ENCODE measurements at regions not wholly inside any gene's neighbourhood (a gene's known extent, or its start where the extent isn't known, plus 50 kb on each side); places are given as distances from the start of the nearest gene placed in this dataset.

GRCh38 chr10:78528749-78529204, 495.1 kb downstream of the RPS24 start:
- no peak for DNase-seq

DNA sequence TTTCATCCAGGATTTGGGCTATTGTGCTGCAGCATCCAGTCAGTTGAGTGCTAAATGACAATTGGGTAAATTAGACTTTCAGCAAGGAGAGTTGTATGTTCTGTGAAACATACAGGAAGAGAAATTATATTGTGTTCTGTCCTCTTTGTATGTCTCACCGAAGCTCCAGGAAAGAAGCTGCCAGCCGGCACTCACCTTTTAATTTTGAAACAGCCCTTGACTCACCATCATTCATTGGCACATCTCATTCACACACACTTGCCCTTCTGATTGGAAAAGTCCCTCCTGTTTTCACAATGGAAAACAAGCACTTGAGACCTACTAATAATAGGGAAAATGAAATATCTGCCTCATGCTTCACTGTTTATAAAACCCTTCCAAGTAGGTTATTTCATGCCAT, 495.6 kb downstream of the RPS24 start:
- DNase-seq, result no peak

DNA sequence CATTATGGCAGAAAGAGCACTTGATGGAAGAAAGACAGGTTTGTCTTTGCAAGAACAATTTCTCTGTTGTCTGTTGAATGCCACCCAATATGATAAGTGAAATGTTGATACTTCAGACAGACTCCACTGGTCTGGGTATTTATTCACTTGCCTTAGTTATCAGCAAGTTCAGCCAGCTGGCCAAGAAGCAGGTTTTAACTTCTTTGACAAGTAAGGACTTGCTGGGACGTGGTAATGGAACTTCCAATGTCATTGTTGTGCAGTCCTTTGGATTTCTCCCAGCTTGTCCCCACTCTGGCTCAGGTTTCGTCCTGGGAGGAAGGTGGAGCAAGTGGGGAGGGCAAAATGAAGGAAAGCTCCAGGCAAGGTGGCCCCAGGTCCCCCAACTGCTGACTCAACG, 497.4 kb downstream of the RPS24 start:
- no peak for DNase-seq

- no peak for DNase-seq
Measured at GRCh38 chr10:78532480-78533042, 498.9 kb downstream of the RPS24 start.

GRCh38 chr10:78533098-78533497, 499.4 kb downstream of the RPS24 start:
- DNase-seq, result no peak

DNA sequence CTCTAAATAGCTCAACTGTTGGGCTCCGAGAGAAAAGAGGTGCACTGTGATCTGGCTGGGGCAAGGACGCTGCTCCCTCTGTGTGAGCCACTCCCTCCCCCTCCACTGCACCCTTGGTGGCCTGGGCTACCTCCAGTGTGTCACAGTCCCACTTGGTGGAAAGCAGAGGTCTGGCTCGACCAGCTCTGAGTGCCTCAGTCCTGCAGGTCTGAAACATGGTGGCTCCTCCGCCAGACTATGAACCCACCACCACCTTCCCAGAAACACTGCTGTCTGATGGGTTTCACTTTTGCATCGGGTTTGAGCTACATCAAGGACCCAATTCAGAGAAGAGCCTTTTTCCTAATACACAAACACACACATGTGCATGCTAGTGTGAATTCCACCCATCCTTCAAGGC, 500.1 kb downstream of the RPS24 start:
- no peak for DNase-seq

DNA sequence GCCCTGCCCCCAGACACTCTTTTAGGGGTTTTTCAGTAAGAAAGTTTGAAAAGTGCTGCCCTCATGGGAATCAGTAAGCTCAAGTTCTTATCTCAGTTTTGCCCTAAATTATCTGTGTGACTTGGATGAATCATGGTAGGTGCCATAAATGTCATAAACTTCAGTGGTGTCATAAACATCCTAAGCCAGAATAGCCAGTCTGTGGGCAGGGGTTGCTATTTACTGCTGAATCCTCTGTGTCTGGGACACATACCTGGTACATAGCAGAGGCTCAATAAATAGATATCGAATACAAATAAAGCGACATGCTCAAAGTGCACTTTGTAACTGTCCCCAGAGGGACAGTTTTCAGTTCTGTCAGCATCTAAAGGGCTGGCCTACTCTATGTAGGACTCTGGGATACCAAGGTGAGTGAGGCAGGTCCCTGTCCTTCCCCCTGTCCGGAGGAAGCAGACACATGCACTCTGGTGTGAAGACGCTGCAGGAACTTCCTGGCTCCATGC, 502.1 kb downstream of the RPS24 start:
- DNase-seq, result no peak

DNA sequence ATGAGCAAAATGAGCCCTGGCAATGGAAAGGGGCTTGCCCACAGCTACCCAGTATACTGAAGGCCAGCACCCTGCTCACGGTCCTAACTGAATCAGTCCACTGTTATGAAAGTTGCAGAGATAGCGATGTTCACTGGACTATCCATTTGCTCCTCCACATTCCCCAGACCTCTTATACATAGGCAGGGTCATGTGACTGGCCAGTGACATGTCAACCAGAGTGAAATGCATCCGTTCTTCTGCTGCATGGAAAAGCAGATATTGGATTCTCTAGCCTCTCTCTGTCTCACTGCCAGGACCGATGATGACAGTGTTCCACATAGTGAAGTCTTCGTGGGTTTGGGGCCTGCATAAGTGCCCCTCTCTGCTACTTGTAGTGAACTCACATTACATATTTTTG, 503.4 kb downstream of the RPS24 start:
- DNase-seq, result no peak

DNA sequence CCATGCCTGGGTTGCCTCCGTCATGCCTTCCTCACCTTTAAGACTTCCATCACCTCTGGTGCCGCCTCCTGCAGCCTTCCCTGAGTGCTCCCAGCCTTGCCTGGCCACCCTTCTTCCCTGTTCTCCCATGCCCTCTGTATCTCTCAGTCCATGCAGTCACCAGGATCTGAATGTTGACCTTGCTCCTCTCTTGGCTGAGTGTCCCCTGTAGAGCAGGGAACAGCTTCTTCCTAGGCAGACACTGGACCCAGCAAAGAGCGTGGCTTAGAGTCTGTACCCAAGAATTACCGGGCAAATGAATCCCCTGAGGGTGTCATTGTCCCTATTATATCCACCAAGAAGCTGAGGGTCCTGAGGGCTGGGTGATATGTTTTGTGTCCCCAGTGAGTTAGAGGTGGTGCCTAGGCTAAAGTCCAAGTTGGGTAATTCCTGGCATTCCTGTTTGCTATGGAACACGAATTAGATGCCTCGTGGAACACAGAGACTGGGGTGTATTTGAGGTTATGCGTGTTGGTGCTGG, 505.6 kb downstream of the RPS24 start:
- no peak for DNase-seq

- no peak for DNase-seq
Measured at GRCh38 chr10:78540355-78541076, 506.9 kb downstream of the RPS24 start.

DNA sequence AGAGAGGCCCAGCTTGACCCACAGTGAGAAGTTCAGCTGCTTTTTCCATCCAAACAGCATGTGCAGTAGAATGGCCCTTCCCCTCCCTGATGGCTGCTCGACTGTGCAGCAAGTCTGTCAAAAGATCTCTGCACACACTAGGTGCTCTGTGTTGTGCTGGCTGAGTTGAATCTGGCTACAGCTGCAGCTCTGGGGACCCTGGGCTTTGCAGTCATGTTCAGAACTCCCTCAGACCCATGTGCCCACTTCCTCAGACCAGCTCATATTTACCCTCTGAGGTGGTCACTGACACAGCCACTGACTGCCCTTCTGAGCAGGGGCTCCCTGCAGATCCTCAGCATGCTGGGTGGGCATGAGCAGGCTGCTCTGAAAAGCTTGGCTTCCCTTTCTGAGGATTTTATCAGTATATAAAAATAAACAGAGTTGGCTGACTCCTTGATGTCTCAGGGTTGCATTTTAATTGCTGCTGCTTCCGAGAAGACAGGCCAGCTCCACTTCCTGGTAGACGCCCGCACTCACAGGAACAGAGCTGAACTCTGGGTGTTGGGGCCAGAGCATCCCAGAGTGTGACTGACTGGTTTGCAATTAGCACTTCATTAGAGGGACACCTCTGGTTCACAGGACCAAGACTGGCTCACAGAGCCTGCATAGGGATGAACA, 507.9 kb downstream of the RPS24 start:
- no peak for DNase-seq

- no peak for DNase-seq
Measured at GRCh38 chr10:78542141-78542489, 508.5 kb downstream of the RPS24 start.

DNA sequence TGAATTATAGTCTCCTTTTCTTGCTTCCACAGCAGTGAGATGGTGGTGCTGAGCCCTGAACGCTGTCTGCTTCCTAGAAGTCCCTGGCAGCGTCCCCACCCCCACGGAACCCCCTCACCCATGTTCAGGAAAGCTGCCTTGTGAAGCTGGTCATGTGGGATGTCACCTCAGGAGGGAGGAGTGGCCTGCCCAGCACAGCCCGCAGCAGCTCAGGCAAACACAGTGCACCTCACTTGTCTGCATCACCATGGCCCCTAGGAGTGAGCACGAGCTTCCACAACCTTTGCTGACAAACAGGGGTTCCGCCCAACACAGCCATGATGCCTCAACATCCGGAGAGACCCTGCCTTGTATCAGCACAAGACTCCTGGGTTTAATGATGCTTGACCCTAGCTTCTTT, 508.9 kb downstream of the RPS24 start:
- no peak for DNase-seq

DNA sequence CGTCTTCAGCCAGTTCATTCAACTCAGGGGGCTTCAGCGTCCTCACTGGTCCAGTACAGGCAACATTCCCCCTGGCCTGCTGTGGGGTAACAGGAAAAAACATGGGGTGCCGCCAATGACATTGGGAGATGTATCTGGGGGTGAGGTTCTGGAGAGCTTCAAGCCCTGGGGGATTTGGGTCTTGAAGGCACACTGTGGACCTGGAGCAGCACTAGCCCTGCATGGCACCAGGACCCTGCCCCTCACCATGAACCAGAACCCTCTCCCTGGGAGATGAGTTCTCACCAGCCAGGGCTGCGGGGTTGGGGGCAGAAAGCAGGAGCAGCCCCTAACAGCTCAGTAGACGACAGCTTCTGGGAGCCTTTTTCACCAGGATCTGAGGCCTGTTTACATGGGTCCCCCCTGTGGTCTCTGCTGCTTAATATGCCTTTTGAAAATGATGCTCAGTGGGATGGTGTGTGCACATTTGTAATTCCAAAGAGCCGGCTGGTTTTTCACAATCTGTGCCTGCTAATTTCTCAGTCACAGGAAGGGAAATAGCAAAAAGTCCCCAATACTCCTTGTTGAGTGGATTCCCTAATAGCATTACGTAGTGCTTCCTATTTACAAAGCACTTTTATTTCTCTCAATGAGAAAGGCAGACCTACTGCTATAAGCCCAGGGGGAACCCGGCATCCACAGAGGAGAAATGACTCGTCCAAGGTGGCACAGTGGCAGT, 509.5 kb downstream of the RPS24 start:
- no peak for DNase-seq

GRCh38 chr10:78543749-78544362, 510.2 kb downstream of the RPS24 start:
- DNase-seq, result no peak

- no peak for DNase-seq
Measured at GRCh38 chr10:78544423-78545090, 510.9 kb downstream of the RPS24 start.

DNA sequence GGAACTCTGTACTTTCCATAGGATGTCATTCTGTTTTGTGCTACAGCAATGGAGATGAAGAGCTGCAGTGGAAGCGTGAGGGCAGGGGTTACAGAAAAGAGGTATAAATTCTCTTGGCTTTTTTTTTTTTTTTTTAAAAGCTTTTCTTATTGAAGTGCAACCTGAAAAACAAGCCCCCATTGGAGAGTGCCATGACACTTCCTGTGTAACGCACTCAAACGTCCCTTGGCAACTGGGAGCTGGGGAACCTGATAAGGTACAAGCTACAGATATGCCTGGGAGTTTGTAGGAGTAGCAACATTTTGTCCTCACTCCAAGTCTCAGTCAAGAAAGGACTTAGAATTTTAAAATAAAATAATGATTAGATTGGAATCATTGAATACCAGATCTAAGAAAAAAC, 512.1 kb downstream of the RPS24 start:
- DNase-seq, result no peak

DNA sequence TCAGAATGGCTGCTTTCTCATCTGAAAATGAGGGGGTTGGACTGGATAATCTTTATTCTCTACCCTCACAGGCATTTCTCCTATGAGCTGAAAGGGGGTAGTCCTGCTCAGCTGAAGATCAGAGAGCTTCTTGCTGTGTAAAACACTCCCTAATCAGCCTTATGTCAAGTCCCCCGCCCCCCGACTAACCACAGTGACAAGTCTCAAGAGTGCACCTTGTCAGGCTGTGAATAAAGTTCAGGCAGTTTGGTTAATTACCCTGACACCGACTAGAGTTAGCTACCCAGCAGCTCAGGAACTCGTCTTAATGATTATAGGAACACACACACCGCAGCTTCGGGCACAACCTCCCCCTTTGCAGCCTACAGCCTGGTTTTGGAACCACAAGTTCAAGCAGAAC, 513.7 kb downstream of the RPS24 start:
- DNase-seq, result no peak

DNA sequence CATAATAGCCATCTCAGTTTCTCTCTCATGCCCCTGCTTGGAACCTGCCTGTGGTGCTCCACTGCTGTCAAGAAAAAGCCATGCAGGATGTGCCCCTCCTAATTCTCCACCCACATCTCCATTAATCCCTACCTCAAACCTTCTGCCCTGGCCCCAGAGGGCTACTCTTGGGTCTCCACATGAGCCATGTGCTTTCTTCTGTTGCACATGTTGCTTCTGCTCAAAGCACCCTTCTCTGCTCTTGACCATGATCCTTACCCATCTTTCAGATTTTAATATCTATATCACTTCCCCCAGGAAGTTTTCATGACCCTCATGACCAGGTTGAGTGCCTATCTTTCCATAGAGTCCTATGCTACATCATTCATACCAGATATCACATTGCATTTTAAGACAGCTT, 514.2 kb downstream of the RPS24 start:
- no peak for DNase-seq

DNA sequence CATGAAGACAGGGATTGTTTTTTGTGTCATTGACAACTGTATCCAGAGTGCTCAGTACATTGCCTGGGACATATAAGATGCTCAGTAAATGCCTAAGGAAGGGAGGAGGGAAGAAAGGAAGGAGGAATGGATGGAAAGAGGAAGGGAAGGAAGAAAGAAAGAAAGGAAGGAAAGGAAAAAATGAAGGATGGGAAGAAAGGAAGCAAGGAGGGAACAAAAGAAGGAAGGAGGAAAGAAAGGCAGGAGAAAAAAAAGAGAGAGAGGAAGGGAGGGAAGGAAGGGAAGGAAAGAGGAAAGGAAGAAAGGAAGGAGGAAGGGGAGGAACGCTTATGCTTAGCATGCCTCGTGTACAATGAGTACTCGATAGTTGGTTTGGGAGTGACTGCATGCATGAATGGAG, 514.7 kb downstream of the RPS24 start:
- DNase-seq, result no peak

GRCh38 chr10:78549140-78549935, 515.7 kb downstream of the RPS24 start:
- no peak for DNase-seq

DNA sequence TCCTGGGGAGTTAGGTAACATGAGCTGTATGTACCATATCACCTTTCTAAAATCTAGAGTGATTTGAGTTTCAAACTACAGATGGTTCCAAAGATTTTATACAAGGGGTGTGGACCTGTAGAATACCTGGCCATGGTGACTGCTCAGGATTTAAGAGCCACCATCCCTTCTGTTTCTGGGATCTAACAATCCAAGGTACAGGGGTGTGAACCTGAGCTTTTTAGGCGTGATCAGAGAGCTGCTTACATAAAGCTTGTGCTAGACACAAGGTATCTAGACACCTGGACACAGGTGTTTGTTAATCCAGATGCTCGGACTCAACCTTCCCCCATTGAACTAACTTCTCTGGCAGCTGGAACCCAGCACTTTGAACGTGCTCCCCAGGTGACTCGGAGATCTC, 516.4 kb downstream of the RPS24 start:
- DNase-seq, result no peak

All from stimulated activated CD4-positive, alpha-beta T cell treated with anti-CD3 and anti-CD28 coated beads, Interleukin-4, amount 100 ng/mL, for 24 hours (primary cell).